TTC549 (cell line): ENCODE measurements at regions not wholly inside any gene's neighbourhood (a gene's known extent, or its start where the extent isn't known, plus 50 kb on each side); places are given as distances from the start of the nearest gene placed in this dataset.
"Not testable (repeated sequence)": the region's sequence is repeated elsewhere in the genome, so short reads cannot be mapped to it uniquely, and the experiment has no call there.

Source experiments
- FAIRE-seq: peaks from 2 replicates; lab custom pipeline; 2012; peaks lifted over from hg19 to GRCh38; lab: Jason Lieb, UNC

DNA sequence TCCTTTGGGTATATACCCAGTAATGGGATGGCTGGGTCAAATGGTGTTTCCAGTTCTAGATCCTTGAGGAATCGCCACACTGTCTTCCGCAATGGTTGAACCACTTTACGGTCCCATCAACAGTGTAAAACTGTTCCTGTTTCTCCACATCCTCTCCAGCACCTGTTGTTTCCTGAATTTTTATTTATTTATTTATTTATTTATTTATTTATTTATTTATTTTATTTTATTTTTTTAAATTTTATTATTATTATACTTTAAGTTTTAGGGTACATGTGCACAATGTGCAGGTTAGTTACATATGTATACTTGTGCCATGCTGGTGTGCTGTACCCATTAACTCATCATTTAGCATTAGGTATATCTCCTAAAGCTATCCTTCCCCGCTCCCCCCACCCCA is 456.0 kb downstream of the SEMA3D start:
- not testable (repeated sequence) for FAIRE-seq

DNA sequence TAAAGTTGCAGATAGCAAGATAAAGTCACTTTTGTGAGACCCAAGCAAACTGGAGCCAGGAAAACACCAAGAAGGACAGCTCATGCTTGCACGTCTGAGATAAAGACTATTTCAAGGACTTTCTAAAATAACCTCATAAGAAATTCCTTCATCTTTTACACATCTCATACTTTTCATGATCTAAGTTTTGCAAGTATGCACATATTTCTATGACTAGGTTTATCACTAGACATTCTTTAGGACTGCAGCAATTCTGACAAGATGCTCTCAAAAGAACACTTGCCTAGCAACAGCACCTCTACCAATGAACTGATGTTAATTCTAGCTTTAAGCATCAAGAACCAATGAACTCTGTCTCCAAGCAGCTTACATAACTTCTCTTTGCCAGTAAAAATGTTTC is 457.6 kb downstream of the SEMA3D start:
- no peak for FAIRE-seq

DNA sequence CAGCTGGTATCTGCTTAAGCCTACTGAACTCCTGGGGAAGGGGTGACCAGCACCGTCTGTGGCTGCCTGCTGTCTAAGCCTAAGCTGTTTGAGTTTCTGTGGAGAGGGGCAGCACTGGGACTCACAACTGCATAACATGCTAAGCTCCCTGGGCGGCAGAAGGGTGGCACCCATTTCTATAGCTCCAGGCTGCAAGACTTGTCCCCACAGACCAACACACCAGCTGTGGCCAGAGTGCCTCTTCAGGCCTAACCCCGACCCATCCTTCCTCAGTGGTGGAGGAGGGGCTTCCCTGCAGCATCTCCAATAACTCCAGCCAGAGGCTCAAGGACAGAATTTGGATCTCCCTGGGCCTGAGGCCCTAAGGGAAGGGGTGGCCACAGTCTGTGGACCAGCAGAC is 464.1 kb downstream of the SEMA3D start:
- no peak for FAIRE-seq

DNA sequence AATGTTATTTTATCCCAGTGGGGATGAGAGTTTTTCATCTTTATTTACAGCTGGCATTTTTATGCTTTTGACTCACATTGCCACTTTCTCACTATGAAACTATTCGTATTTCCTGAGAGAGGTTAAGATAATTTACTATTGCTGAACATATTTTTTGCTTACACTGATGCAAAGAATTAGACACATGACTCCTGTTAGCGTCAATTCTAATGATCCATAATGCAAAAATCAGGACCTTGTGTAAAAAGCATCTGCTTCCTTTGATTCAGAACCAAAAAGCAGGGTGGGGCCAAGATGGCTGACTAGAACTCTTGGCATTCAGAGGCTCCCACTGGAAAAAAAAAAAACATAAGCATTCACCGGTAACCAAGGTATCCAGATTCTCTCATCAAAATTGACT is 464.8 kb downstream of the SEMA3D start:
- FAIRE-seq = no peak

GRCh38 chr7:84720456-84721097 is 466.3 kb downstream of the SEMA3D start:
- no peak for FAIRE-seq

DNA sequence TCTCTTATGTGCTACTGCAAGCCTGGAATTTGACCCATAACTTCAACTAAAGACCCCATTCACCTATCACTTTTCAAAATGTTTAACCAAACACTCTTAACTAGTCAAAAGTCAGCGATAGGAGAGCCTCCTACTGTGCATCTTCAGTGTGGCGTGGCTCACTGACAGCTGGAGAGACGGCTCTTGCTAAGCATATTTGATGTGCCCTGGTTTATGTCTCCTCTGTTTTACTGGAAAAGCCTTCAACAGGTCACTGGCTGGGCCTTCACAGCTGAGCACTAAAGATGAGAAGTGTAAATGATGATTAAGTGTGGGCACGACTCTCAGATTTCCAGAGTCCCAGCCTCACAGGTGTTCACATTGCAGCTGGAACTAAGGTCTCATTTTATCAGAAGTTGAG is 472.1 kb downstream of the SEMA3D start:
- FAIRE-seq = no peak

- no peak for FAIRE-seq
Observed at GRCh38 chr7:84712374-84713121, 474.3 kb downstream of the SEMA3D start.

DNA sequence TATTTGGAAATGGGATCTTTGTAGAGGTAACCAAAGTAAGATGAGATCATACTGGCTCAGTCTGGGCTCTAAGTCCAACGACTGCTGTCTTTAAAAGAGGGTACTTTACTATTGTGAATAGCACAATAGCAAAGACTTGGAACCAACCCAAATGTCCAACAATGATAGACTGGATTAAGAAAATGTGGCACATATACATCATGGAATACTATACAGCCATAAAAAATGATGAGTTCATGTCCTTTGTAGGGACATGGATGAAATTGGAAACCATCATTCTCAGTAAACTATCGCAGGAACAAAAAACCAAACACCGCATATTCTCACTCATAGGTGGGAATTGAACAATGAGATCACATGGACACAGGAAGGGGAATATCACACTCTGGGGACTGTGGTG is 476.3 kb downstream of the SEMA3D start:
- not testable (repeated sequence) for FAIRE-seq

GRCh38 chr7:84705706-84706105 is 481.1 kb downstream of the SEMA3D start:
- no peak for FAIRE-seq

DNA sequence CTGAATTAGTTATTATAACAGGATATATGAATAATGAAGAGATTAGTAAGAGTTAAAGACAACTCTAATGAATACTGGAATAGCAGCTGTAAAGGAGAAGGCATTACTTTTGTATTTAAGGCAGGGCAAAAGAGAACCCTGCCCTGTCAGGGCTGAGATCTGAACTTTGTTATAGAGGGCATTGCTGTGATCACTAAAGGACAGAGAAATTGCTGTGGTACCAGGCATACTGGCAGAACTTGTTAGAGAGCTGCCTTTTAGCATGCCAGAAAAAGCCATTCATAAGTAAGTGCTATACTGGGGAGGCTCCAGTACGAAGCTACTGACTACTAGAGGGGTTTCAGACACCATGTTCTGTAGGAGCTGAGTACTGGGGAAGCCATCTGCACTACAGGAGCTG is 481.8 kb downstream of the SEMA3D start:
- FAIRE-seq = no peak

DNA sequence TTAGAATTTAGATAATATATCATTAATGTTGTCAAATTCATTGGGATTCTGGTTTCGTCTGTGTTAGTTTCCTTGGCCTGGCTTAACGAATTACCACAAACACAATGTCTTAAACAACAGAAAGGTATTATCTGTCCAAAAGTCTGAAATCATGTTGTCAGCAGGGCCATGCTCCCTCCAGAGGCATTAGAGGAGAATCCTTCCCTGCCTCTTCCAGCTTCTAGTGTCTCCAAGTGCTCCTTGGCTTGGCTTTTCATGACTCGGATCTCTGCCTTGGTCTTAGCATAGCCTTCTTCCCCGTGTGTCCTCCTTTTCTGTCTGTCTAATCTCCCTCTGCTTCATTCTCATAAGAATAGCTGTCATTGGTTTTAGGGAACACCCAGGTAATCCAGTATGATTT is 482.5 kb downstream of the SEMA3D start:
- FAIRE-seq = no peak

GRCh38 chr7:84701524-84702306 is 485.1 kb downstream of the SEMA3D start:
- no peak for FAIRE-seq

- FAIRE-seq = no peak
Observed at GRCh38 chr7:84700563-84701370, 486.1 kb downstream of the SEMA3D start.

GRCh38 chr7:84697506-84697905 is 489.4 kb downstream of the SEMA3D start:
- no peak for FAIRE-seq

DNA sequence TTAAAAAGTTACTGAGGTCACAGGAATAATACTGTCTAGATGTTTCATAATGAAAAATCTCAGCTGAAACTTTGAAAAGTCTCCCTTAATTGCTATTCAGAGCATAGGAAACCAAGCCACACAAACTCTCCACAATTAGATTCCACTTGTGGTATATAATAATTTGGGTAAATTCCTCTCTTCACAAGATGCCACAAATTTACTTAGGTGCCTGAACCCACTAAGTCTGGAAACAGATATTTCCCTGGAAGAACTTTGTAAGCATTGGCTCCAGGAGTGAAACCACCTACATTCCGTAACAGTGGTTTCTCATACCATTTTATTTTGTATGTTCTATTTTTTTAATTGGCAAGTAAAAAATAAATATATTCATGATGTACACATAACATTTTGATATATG is 493.4 kb downstream of the SEMA3D start:
- no peak for FAIRE-seq

- FAIRE-seq = no peak
Observed at GRCh38 chr7:84688671-84689070, 494.1 kb upstream of the SEMA3A start.

DNA sequence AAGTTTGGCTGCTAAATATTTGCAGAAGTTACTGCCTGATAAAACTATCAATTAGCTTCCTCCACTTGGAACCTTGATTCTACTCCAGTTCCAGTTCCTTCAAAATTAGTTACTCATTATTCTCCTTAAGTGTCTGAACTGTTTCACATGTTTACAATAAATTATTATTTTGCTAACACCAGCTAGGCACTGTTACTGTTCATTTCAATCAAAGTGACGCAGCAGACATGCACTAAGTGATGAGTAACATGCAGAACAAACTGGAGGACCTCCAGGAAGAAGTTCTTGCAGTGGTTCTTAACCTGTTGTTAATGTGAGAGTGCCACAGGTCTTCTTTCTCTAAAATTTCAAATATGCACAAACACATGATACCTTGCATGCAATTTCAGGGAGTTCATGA is 491.8 kb upstream of the SEMA3A start:
- no peak for FAIRE-seq

DNA sequence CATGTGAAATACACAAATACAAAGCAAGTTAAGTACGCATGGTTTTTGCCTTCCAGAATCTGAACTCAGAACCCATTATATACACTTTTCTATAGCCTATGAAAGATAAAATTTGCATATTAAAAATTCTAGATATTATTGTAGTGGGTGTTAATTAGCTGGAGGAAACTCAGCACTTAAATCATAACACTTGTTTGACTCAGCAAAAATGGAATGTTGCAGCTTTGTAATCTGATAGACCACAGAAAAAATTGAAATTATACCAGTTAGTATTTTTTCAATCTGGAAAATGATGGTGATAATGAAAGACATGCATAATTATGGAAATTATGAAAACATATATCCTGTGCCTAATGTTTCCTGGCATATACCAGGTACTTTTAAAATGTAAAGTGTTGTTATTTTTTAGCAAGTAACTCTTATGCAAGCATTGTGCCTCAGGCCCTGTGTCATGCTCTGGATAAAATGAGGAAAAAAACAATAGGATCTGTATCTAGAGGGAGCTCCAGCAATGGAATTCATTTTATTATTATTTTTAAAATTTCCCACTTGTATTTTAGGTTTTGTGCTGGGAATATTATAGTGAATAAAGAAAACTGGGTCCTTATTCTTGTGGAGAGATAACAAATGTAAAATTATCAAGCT is 490.4 kb upstream of the SEMA3A start:
- no peak for FAIRE-seq

- no peak for FAIRE-seq
Observed at GRCh38 chr7:84682543-84682942, 488.0 kb upstream of the SEMA3A start.

- FAIRE-seq = no peak
Observed at GRCh38 chr7:84678841-84679240, 484.3 kb upstream of the SEMA3A start.

DNA sequence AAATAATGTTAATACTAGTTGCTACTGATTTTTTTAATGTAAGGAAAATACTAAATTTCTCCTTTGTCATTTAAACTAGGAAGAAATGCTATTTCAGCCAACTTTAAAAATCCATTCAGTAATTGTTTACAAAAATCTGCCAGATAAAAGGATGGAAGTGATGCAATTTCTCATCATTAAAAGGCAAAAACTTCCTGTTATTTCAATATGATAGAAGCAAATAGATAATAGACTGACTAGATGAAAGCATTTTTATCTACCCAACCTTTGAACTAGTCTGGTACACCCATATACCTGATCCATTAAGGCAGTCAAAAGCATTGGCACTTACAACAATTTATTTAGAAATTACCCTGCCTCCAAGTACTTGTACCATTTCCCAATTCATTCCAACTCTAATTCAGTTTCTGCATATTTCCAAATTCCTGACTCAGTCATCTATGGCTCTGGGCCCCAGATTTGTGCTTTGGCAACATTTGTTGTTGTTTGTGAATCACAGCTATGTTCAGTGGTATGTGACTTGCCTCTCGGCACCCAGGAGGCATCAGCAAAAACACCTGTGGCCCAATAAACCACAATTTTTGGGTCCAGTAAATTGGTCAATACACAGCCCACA is 482.6 kb upstream of the SEMA3A start:
- no peak for FAIRE-seq

DNA sequence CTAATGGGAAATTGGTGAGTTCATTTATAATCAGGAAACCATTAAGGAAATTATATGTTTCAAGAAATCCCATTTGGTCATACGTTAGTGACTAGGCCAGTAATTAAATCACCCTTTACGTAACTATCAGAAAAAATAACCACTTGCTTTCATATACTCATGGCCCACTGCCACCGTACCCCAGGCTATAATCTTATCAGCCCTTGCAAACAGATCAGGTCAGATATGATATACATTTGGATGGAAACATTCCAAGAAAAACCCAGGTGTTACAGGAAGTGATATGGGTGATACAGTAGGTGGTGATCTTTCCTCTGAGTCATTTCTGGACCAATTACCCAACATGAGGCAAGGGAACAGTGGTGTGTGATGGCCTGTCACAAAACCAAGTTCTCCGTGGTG is 481.0 kb upstream of the SEMA3A start:
- FAIRE-seq = no peak
